Cardiac fibroblast (primary cell): ENCODE measurements at regions not wholly inside any gene's neighbourhood (a gene's known extent, or its start where the extent isn't known, plus 50 kb on each side); places are given as distances from the start of the nearest gene placed in this dataset.

Experiments used
- DNase-seq, 2 donors: peaks; one replicate each; pipeline versions ENCODE4 v3.0.0 to v3.0.0-alpha.2; 2010; ENCODE audit warnings: low read depth in 2 of 2
- H3K4me3 ChIP-seq, 2 donors: replicated peaks in 1 of 2; 1 replicate in 1 of 2; 2 replicates in 1 of 2; pipeline ENCODE4 v1.5.1; 2011; ENCODE audit warnings: low read depth in 2 of 2, low read length in 2 of 2, mild to moderate bottlenecking in 2 of 2, moderate library complexity in 1 of 2
- TF ChIP-seq, protein P1 (sequence below): IDR thresholded peaks from one replicate; pipeline ENCODE4 v1.5.1; 2011; ENCODE audit warnings: low read depth, mild to moderate bottlenecking, low read length, inconsistent platforms

DNA sequence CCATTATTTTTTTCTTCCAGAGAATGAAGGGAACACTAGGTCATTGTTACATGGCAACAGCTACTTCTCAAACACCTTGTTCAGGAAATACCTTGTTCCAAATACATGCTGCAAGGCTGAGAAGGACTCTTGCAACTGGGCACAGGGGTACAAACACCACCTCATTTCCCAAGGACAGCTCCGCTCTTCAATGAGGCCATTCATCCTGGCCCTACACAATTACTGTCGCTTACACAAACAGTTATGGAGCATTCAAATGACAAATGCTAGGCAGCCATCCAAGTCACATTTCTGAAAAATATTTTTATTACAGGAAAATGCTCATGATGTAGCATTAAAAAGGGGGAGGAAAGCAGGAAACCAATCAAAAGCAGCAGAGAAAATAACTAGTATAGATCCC, 611.9 kb downstream of the DHX35 start:
- DNase-seq: no peak
- H3K4me3 ChIP-seq: no peak overlapping the region
- TF ChIP-seq, protein P1, sequence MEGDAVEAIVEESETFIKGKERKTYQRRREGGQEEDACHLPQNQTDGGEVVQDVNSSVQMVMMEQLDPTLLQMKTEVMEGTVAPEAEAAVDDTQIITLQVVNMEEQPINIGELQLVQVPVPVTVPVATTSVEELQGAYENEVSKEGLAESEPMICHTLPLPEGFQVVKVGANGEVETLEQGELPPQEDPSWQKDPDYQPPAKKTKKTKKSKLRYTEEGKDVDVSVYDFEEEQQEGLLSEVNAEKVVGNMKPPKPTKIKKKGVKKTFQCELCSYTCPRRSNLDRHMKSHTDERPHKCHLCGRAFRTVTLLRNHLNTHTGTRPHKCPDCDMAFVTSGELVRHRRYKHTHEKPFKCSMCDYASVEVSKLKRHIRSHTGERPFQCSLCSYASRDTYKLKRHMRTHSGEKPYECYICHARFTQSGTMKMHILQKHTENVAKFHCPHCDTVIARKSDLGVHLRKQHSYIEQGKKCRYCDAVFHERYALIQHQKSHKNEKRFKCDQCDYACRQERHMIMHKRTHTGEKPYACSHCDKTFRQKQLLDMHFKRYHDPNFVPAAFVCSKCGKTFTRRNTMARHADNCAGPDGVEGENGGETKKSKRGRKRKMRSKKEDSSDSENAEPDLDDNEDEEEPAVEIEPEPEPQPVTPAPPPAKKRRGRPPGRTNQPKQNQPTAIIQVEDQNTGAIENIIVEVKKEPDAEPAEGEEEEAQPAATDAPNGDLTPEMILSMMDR: no peak

DNA sequence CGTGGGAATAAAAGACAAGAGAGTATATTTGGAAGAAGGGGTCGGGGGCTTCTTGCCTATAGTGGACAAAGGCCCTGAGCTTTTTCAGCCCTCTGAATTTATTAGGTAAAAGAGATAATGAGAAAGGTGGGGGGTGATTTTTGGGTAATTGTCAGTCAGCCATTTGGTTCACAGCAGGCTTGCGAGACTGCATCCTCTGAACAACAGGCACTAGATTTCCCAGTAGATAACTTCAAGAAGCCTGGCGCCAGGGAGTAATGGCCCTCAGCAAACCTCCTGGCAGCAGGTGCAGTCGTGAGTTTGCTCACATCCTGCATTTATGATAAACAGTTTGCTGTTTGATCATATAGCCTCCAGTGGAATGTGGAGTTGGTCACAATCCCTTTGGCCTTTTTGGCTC, 609.0 kb downstream of the DHX35 start:
- no peak for DNase-seq
- TF ChIP-seq, protein P1: no peak
- no peak overlapping the region for H3K4me3 ChIP-seq

DNA sequence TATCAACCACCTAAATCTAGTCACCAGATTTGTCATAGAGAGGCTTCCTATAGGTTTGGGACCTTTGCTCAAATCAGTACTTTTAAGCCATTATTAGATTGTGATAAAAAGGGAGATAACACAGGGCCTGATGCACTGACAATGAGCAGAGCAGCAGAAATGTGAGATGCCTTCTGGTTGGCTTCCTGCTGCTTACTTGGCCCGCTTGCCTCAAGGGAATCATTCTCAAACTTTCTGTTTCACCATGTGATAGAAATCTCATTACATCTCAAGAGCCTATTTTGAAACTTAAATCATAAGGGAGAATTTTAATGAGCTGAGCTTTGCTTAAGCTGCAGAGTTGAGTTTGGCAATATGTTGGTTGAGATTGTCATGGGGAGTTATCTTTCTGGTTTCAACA, 606.0 kb downstream of the DHX35 start:
- no peak for DNase-seq
- TF ChIP-seq, protein P1: no peak
- H3K4me3 ChIP-seq: no peak overlapping the region

DNA sequence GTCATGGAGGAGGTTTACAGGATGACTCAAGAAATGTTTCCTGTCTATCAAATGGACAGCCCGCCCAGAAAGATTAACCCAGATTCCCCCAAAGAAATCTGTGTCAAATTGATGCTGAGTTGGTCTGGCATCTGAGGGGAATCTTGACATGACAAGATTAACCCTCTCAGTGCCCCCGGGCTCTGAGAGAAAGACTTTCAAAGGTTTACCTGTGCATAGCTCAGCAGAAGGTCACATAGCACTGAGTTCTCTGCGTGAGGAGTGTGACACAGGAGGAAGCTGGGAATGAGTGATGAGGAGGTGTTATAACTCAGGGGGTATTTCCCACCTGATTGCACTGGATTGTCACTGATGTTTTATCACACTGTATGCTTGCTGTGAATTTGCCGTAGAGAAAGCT, 601.2 kb downstream of the DHX35 start:
- TF ChIP-seq, protein P1: no peak
- no peak for DNase-seq
- no peak overlapping the region for H3K4me3 ChIP-seq

DNA sequence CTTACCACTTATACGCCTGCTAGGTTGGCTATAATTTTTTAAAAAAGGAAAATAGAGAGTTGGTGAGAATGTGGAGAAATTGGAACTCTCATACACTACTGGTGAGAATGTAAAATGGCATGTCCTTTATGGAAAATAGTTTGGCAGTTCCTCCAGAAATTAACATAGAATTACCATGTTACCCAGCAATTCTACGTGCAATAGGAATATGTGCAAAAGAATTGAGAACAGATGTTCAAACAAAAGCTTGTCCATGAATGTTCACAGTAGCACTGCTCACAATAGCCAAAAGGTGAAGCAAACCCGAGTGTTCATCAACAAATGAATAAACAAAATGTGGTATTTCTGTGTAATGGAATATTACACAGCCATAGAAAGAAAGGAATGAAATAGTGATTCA, 592.2 kb downstream of the DHX35 start:
- DNase-seq: no peak
- TF ChIP-seq, protein P1: no peak
- H3K4me3 ChIP-seq: no peak overlapping the region

DNA sequence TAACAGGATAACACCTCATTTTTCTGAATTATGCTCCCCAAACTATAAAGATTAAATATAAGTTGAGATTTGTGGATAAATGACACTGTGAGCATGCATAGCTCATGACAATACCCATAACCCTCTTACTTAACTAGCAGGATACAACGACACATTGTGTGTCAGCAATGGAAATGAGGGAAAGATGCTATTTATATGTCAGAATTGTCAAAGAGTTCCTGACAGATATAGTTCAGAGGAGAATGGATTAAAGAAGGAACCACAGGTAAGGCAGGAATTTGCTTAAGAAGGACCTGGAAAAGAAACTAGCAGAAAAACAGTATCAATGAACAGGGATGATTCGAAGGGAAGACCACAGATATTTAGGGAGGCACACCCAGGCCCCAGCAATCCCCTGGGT, 591.0 kb downstream of the DHX35 start:
- no peak overlapping the region for H3K4me3 ChIP-seq
- TF ChIP-seq, protein P1: no peak
- no peak for DNase-seq

DNA sequence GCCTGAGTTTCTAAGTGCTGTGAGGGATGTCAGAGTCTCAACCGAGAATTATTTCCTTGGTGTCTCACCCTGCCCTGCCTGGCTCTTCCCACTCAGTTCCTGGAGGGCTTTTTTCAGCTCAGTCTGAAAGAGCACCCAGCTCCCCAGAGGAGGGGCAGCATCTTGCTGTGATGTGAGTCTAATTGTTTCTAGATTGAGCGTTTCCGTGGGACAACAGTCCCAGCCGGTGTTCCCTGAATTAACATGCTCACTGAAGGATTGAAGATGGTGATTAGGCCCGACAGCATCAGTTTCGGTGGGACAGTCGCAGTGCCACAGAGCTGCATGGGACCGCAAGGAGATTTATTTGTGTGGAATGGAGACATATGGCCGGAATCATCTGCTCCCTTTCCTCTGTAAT, 587.6 kb downstream of the DHX35 start:
- no peak for DNase-seq
- H3K4me3 ChIP-seq: no peak overlapping the region
- TF ChIP-seq, protein P1: no peak
